ENCODE measurements at regions not wholly inside any gene's neighbourhood (a gene's known extent, or its start where the extent isn't known, plus 50 kb on each side); places are given as distances from the start of the nearest gene placed in this dataset.

GRCh38 chr1:196143602-196144342 is 464.5 kb downstream of the KCNT2 start:
- DNase-seq (no peak), ATAC-seq (no peak)
- H3K9me3 Mint-ChIP-seq, result no peaks in the 10 kb centered on the region
- Histone ChIP-seq H3K36me3 (ENCODE audit: control insufficient read depth, insufficient read depth, low read length) (no peaks in the 10 kb centered on the region), H3K4me3 (ENCODE audit: low read length) (no peak overlapping the region), H3K27me3 (ENCODE audit: control insufficient read depth, insufficient read depth, low read length) (no peaks in the 10 kb centered on the region), H3K9me3 (ENCODE audit: control insufficient read depth, insufficient read depth, low read length) (peaks cover 2% of the 10 kb centered on the region), H3K4me1 (ENCODE audit: control insufficient read depth, insufficient read depth, low read length) (no peaks in the 10 kb centered on the region), H3K27ac (ENCODE audit: low read length) (no peak overlapping the region)
- no peak for TF ChIP-seq CTCF (IDR thresholded peaks at IDR 0.05)
- intact Hi-C loops (cut with micrococcal nuclease), result no loop called here
- no peaks in the 10 kb centered on the region for H3K36me3 Mint-ChIP-seq
- no peaks in the 10 kb centered on the region for H3K4me1 Mint-ChIP-seq
- no peak overlapping the region for H3K4me3 Mint-ChIP-seq
- 73% methylated on average over 7 of the region's 8 CpGs for WGBS (ENCODE audit: insufficient coverage)
- H3K27ac Mint-ChIP-seq, result no peak overlapping the region
- no peaks in the 10 kb centered on the region for H3K27me3 Mint-ChIP-seq (ENCODE audit: low read depth in 2 of 2)

- no peaks in the 10 kb centered on the region for H3K9me3 Mint-ChIP-seq
- intact Hi-C loops (cut with micrococcal nuclease), result no loop called here
These were observed 466.1 kb downstream of the KCNT2 start for GRCh38 chr1:196142111-196142640.

GRCh38 chr1:196136396-196136795 is 471.8 kb downstream of the KCNT2 start:
- H3K27me3 ChIP-seq (ENCODE audit: control insufficient read depth, insufficient read depth, low read length), result no peaks in the 10 kb centered on the region
- Mint-ChIP-seq H3K4me1 (no peaks in the 10 kb centered on the region), H3K36me3 (no peaks in the 10 kb centered on the region), H3K27ac (no peak overlapping the region), H3K9me3 (no peaks in the 10 kb centered on the region), H3K4me3 (no peak overlapping the region), H3K27me3 (ENCODE audit: low read depth in 2 of 2) (no peaks in the 10 kb centered on the region)
- no peak overlapping the region for H3K27ac ChIP-seq (ENCODE audit: low read length)
- no peaks in the 10 kb centered on the region for H3K36me3 ChIP-seq (ENCODE audit: control insufficient read depth, insufficient read depth, low read length)
- ATAC-seq (no peak), DNase-seq (no peak)
- TF ChIP-seq CTCF (IDR thresholded peaks at IDR 0.05), result no peak
- intact Hi-C loops (cut with micrococcal nuclease), result no loop called here
- H3K4me3 ChIP-seq (ENCODE audit: low read length), result no peak overlapping the region
- H3K4me1 ChIP-seq (ENCODE audit: control insufficient read depth, insufficient read depth, low read length), result no peaks in the 10 kb centered on the region
- H3K9me3 ChIP-seq (ENCODE audit: control insufficient read depth, insufficient read depth, low read length), result peaks cover 2% of the 10 kb centered on the region
- WGBS (ENCODE audit: insufficient coverage), result 87% methylated on average over 4 of the region's 4 CpGs

More at GRCh38 chr1:196142111-196142640, 466.1 kb downstream of the KCNT2 start:
- Histone ChIP-seq H3K27me3 (ENCODE audit: control insufficient read depth, insufficient read depth, low read length) (no peaks in the 10 kb centered on the region), H3K36me3 (ENCODE audit: control insufficient read depth, insufficient read depth, low read length) (no peaks in the 10 kb centered on the region), H3K27ac (ENCODE audit: low read length) (no peak overlapping the region), H3K4me3 (ENCODE audit: low read length) (no peak overlapping the region), H3K4me1 (ENCODE audit: control insufficient read depth, insufficient read depth, low read length) (no peaks in the 10 kb centered on the region), H3K9me3 (ENCODE audit: control insufficient read depth, insufficient read depth, low read length) (peaks cover 2% of the 10 kb centered on the region)
- ATAC-seq (no peak), DNase-seq (no peak)
- H3K4me1 Mint-ChIP-seq, result no peaks in the 10 kb centered on the region
- no peaks in the 10 kb centered on the region for H3K27me3 Mint-ChIP-seq (ENCODE audit: low read depth in 2 of 2)
- no peaks in the 10 kb centered on the region for H3K36me3 Mint-ChIP-seq
- H3K27ac Mint-ChIP-seq, result no peak overlapping the region
- no peak overlapping the region for H3K4me3 Mint-ChIP-seq
- no peak for TF ChIP-seq CTCF (IDR thresholded peaks at IDR 0.05)
- 91% methylated on average over 1 of the region's 2 CpGs for WGBS (ENCODE audit: insufficient coverage)

- DNase-seq (no peak), ATAC-seq (no peak)
- intact Hi-C loops (cut with micrococcal nuclease), result no loop called here
- no peaks in the 10 kb centered on the region for H3K27me3 Mint-ChIP-seq (ENCODE audit: low read depth in 2 of 2)
- H3K36me3 ChIP-seq (ENCODE audit: control insufficient read depth, insufficient read depth, low read length), result no peaks in the 10 kb centered on the region
- H3K4me3 ChIP-seq (ENCODE audit: low read length), result no peak overlapping the region
- no peak overlapping the region for H3K27ac Mint-ChIP-seq
- H3K4me1 Mint-ChIP-seq, result no peaks in the 10 kb centered on the region
- no peaks in the 10 kb centered on the region for H3K9me3 ChIP-seq (ENCODE audit: control insufficient read depth, insufficient read depth, low read length)
- no peak overlapping the region for H3K4me3 Mint-ChIP-seq
- no peaks in the 10 kb centered on the region for H3K36me3 Mint-ChIP-seq
- peaks cover 10 to 13% of the 10 kb centered on the region in 2 donors for H3K9me3 Mint-ChIP-seq
- no CpG with 5 or more reads among the region's 1 CpG for WGBS (ENCODE audit: insufficient coverage)
- no peaks in the 10 kb centered on the region for H3K4me1 ChIP-seq (ENCODE audit: control insufficient read depth, insufficient read depth, low read length)
- no peak overlapping the region for H3K27ac ChIP-seq (ENCODE audit: low read length)
- TF ChIP-seq CTCF (IDR thresholded peaks at IDR 0.05), result no peak
- no peaks in the 10 kb centered on the region for H3K27me3 ChIP-seq (ENCODE audit: control insufficient read depth, insufficient read depth, low read length)
These were observed 476.5 kb downstream of the KCNT2 start for GRCh38 chr1:196131691-196132090.

Measured in natural killer cell (primary cell).